GM10248 (cell line): ENCODE measurements at regions not wholly inside any gene's neighbourhood (a gene's known extent, or its start where the extent isn't known, plus 50 kb on each side); places are given as distances from the start of the nearest gene placed in this dataset.

Experiments used
- CTCF ChIA-PET: fragments of 300-600 bp; sonication (Branson Sonifier 250); formaldehyde crosslinking; extraction: SDS; loops from one replicate; lab custom pipeline; 2021; ENCODE audit warnings: antibody characterized with exemption; lab: Yijun Ruan, JAX
- POLR2A ChIA-PET: fragments of 350-650 bp; sonication (Branson Sonifier 250); formaldehyde crosslinking; extraction: SDS; loops from one replicate; lab custom pipeline; 2020; ENCODE audit warnings: antibody characterized with exemption; lab: Yijun Ruan, JAX
- DNase-seq: peaks from one replicate; pipeline ENCODE4 v3.0.0; 2012; ENCODE audit errors: extremely low spot score
- CTCF ChIP-seq: IDR thresholded peaks from 2 replicates; pipeline ENCODE4 v1.5.1; 2012; ENCODE audit warnings: mild to moderate bottlenecking, low read depth; ENCODE audit errors: extremely low read depth, missing control alignments, control extremely low read depth

GRCh38 chr4:108567831-108568230 lies 52.5 kb upstream of the RPL34 start:
- no peak for DNase-seq
- ChIA-PET POLR2A (no interaction called here), CTCF (interaction anchor here (3.3 kb wide), 1 partner anchor 549 kb away, joined by 17 read pairs; no protein-coding TSS in a partner anchor)
- TF ChIP-seq CTCF: no peak

GRCh38 chr4:108561116-108561515 lies 59.3 kb upstream of the RPL34 start:
- no peak for TF ChIP-seq CTCF
- ChIA-PET POLR2A (no interaction called here), CTCF (interaction anchor here (1.4 kb wide), 1 partner anchor 10 kb away, joined by 4 read pairs; no protein-coding TSS in a partner anchor)
- DNase-seq: no peak

GRCh38 chr4:108560616-108561015 lies 59.8 kb upstream of the RPL34 start:
- CTCF ChIA-PET: interaction anchor here (1.4 to 1.9 kb wide), 2 partner anchors 10 to 542 kb away, joined by 4 read pairs; no protein-coding TSS in a partner anchor
- DNase-seq: no peak
- POLR2A ChIA-PET: no interaction called here
- no peak for TF ChIP-seq CTCF

DNA sequence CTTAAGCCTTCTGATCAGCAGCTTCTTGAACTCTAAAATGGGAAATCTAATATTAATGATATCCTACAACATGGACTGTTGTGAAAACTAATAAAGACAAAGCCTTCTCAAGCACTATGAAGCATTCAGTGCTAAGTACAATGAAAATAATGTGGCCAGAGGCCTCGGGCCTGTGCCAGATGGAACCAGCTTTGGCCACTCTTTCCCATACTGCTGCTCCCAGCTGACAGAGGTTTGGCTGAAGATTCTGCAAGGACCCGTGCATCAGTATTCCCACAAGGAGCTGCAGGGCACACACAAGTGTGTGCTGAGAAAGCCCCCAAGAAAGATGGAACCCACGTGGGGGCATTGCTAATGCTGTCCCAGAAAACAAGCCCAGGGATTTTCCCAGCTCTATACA lies 60.5 kb upstream of the RPL34 start:
- ChIA-PET CTCF (interaction anchor here (0.7 to 2.0 kb wide), 6 partner anchors 11 to 541 kb away, joined by 3 to 16 read pairs (median 4); no protein-coding TSS in a partner anchor), POLR2A (no interaction called here)
- no peak for DNase-seq
- TF ChIP-seq CTCF: no peak

GRCh38 chr4:108559068-108559793 lies 61.1 kb upstream of the RPL34 start:
- CTCF ChIA-PET: interaction anchor here (0.7 to 2.0 kb wide), 7 partner anchors 11 to 540 kb away, joined by 3 to 16 read pairs (median 4); no protein-coding TSS in a partner anchor
- POLR2A ChIA-PET: no interaction called here

More at GRCh38 chr4:108559068-108559793, 61.1 kb upstream of the RPL34 start:
- TF ChIP-seq CTCF: no peak
- no peak for DNase-seq
